Hepatocyte (in vitro differentiated cells): ENCODE measurements at regions not wholly inside any gene's neighbourhood (a gene's known extent, or its start where the extent isn't known, plus 50 kb on each side); places are given as distances from the start of the nearest gene placed in this dataset.

ENCODE experiments used
- EZH2 ChIP-seq: fragments of 200-600 bp; sonication (generic); IDR thresholded peaks from 2 replicates; pipeline ENCODE4 v1.6.1; 2016; ENCODE audit warnings: antibody characterized with exemption, mild to moderate bottlenecking, borderline replicate concordance
- EZH2phosphoT487 ChIP-seq: fragments of 200-600 bp; sonication (generic); IDR thresholded peaks from one replicate; pipeline ENCODE4 v1.6.1; 2018; ENCODE audit warnings: antibody characterized with exemption, mild to moderate bottlenecking, low read depth, moderate library complexity; ENCODE audit not compliant: unreplicated experiment, severe bottlenecking
- TF ChIP-seq, protein P1 (sequence below): fragments of 200-600 bp; sonication (generic); IDR thresholded peaks from 2 replicates; pipeline ENCODE4 v1.5.1; 2016; ENCODE audit warnings: antibody characterized with exemption, mild to moderate bottlenecking; ENCODE audit not compliant: poor library complexity

DNA sequence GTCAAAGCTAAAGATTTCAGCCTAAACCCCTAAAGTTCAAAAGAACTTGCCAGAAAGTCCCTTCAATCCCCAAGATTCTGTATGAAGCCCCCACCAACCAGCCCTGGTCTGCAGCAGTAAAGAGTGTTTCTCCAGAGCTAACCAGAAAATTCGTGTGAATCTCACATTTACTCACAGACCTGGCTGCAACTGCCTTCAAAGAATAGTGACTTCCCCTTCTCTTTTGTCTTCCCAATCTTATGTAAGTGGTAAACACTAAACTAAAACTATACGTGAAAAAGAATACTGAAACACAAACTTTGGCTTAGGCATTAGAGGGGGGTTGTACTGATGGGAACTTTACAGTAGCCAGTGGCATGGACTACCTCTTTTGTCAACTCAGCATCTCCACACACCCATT is 50.6 kb upstream of the SETBP1 start:
- TF ChIP-seq, protein P1, sequence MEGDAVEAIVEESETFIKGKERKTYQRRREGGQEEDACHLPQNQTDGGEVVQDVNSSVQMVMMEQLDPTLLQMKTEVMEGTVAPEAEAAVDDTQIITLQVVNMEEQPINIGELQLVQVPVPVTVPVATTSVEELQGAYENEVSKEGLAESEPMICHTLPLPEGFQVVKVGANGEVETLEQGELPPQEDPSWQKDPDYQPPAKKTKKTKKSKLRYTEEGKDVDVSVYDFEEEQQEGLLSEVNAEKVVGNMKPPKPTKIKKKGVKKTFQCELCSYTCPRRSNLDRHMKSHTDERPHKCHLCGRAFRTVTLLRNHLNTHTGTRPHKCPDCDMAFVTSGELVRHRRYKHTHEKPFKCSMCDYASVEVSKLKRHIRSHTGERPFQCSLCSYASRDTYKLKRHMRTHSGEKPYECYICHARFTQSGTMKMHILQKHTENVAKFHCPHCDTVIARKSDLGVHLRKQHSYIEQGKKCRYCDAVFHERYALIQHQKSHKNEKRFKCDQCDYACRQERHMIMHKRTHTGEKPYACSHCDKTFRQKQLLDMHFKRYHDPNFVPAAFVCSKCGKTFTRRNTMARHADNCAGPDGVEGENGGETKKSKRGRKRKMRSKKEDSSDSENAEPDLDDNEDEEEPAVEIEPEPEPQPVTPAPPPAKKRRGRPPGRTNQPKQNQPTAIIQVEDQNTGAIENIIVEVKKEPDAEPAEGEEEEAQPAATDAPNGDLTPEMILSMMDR: no peak
- TF ChIP-seq EZH2 (no peak), EZH2phosphoT487 (no peak)
